IPS-18a (cell line): ENCODE measurements at regions not wholly inside any gene's neighbourhood (a gene's known extent, or its start where the extent isn't known, plus 50 kb on each side); places are given as distances from the start of the nearest gene placed in this dataset.

Experiments
- H3K27ac ChIP-seq: one replicate; pipeline ENCODE4 v1.5.1; 2013; ENCODE audit warnings: low read length
- H3K27me3 ChIP-seq: one replicate; pipeline ENCODE4 v1.6.1; 2013; ENCODE audit warnings: mild to moderate bottlenecking, low read length; ENCODE audit not compliant: control insufficient read depth, insufficient read depth
- H3K36me3 ChIP-seq: one replicate; pipeline ENCODE4 v1.6.1; 2013; ENCODE audit warnings: low read depth, low read length; ENCODE audit not compliant: control insufficient read depth
- H3K4me1 ChIP-seq: one replicate; pipeline ENCODE4 v1.6.1; 2013; ENCODE audit warnings: low read depth, low read length; ENCODE audit not compliant: control insufficient read depth
- H3K4me3 ChIP-seq: one replicate; pipeline ENCODE4 v1.5.1; 2013; ENCODE audit warnings: low read length
- H3K9ac ChIP-seq: one replicate; pipeline ENCODE4 v1.6.1; 2013; ENCODE audit warnings: mild to moderate bottlenecking, low read length, moderate library complexity
- H3K9me3 ChIP-seq: one replicate; pipeline ENCODE4 v1.6.1; 2013; ENCODE audit warnings: low read depth, low read length; ENCODE audit not compliant: control insufficient read depth

- Histone ChIP-seq H3K27ac (no peak overlapping the region), H3K4me1 (peaks cover 8% of the 10 kb centered on the region), H3K36me3 (no peaks in the 10 kb centered on the region), H3K9me3 (no peaks in the 10 kb centered on the region), H3K4me3 (no peak overlapping the region), H3K9ac (no peak overlapping the region), H3K27me3 (no peaks in the 10 kb centered on the region)
Observed at GRCh38 chr15:62740141-62741004, 302.2 kb upstream of the TPM1 start.

- no peak overlapping the region for H3K27ac ChIP-seq
- H3K27me3 ChIP-seq, result no peaks in the 10 kb centered on the region
- no peak overlapping the region for H3K9ac ChIP-seq
- no peak overlapping the region for H3K4me3 ChIP-seq
- no peaks in the 10 kb centered on the region for H3K9me3 ChIP-seq
- H3K4me1 ChIP-seq, result peaks cover 8% of the 10 kb centered on the region
- H3K36me3 ChIP-seq, result no peaks in the 10 kb centered on the region
Observed at GRCh38 chr15:62741106-62741505, 301.4 kb upstream of the TPM1 start.

- no peaks in the 10 kb centered on the region for H3K9me3 ChIP-seq
- peaks cover 8% of the 10 kb centered on the region for H3K4me1 ChIP-seq
- no peak overlapping the region for H3K27ac ChIP-seq
- H3K27me3 ChIP-seq, result no peaks in the 10 kb centered on the region
- no peak overlapping the region for H3K9ac ChIP-seq
- H3K36me3 ChIP-seq, result no peaks in the 10 kb centered on the region
- H3K4me3 ChIP-seq, result no peak overlapping the region
Observed at GRCh38 chr15:62742409-62743171, 300.0 kb upstream of the TPM1 start.

GRCh38 chr15:62745621-62746225, 296.8 kb upstream of the TPM1 start:
- Histone ChIP-seq H3K27me3 (no peaks in the 10 kb centered on the region), H3K27ac (no peak overlapping the region), H3K9me3 (no peaks in the 10 kb centered on the region), H3K36me3 (no peaks in the 10 kb centered on the region), H3K4me1 (peaks cover 27% of the 10 kb centered on the region), H3K9ac (no peak overlapping the region), H3K4me3 (no peak overlapping the region)

DNA sequence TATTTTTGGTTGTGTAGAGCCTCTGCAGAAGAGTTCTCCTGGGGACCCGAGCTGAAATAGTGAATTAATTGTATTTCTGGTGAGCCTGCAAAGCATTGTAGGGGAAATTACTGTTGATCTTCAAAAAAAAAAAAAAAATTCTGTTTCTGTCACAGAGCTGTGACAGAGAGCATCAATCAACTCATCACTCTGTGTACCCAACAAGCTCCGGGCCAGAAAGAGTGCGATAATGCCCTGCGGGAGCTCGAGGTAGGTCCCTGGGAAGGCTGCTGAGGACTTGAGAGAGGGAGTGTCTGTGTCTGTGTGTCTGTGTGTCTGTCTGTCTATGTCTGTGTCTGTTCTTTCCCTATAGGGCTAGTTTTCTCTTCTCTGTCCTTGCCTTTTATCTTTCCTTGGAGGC, 294.4 kb upstream of the TPM1 start:
- Histone ChIP-seq H3K27ac (no peak overlapping the region), H3K9me3 (no peaks in the 10 kb centered on the region), H3K9ac (no peak overlapping the region), H3K27me3 (no peaks in the 10 kb centered on the region), H3K4me1 (peaks cover 19% of the 10 kb centered on the region), H3K4me3 (no peak overlapping the region), H3K36me3 (no peaks in the 10 kb centered on the region)

- Histone ChIP-seq H3K27me3 (no peaks in the 10 kb centered on the region), H3K9me3 (no peaks in the 10 kb centered on the region), H3K27ac (no peak overlapping the region), H3K36me3 (no peaks in the 10 kb centered on the region), H3K4me1 (peaks cover 19% of the 10 kb centered on the region), H3K4me3 (no peak overlapping the region), H3K9ac (no peak overlapping the region)
Observed at GRCh38 chr15:62749036-62749815, 293.3 kb upstream of the TPM1 start.

DNA sequence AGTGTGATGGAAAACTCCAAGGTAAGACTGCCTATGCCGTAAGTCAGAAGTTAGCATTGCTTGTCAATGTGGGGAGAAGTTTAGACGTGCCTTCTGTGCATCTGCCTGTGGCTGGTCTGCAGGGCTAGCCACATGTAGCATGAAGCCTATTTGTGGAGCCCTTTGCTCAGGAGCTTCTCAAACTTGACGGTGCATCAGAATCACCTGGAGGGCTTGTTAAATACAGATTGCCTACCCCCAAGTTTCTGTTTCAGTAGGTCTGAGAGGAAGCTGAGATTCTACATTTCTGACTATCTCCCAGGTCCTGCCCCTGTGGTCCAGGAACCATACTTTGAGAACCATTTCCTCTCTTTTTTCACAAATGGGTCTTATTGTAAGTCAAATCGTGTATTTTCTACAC, 292.1 kb upstream of the TPM1 start:
- H3K27me3 ChIP-seq, result no peaks in the 10 kb centered on the region
- no peak overlapping the region for H3K27ac ChIP-seq
- peaks cover 19% of the 10 kb centered on the region for H3K4me1 ChIP-seq
- no peaks in the 10 kb centered on the region for H3K36me3 ChIP-seq
- no peak overlapping the region for H3K9ac ChIP-seq
- H3K9me3 ChIP-seq, result no peaks in the 10 kb centered on the region
- H3K4me3 ChIP-seq, result no peak overlapping the region

DNA sequence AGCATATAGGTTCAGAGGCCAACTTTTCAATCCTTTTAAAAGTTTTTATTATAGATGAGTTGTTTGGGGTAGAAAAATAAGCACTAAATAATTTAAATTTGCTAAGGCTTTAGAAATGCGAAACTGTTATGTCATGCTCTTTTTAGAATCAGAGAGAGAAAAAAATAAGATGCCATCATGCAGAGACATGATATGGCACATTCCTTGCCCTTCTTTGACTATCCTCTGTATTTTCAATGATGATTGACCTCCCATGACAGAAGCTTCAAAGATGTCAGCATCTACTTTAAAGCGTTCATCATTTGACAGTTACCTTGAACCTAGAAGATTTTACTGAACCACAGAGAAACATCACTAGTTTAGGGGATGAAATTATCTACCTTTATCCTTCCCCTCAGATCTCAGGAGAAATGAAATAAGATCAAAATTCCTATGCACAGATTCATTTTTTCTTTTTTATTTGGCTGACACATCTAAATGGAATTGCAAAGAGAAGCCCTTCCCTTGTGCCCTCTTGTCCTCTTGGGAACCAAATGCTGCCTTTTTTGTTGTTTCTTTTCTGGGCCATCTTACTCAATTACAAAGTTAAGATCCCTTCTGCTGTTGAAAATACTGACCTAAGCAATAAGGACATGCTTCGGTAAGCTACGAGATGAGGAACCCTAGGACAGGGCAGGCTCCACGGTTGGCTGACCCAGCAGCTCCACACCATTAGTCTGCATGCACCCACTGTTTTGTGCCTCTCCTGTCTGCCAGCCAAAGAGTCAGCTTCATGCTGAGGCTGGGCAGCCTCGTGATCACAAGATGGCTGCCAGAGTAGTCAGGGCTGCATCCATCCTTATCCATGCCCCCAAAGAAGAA, 289.7 kb upstream of the TPM1 start:
- Histone ChIP-seq H3K27ac (no peak overlapping the region), H3K36me3 (no peaks in the 10 kb centered on the region), H3K4me3 (no peak overlapping the region), H3K4me1 (peaks cover 33% of the 10 kb centered on the region), H3K9ac (no peak overlapping the region), H3K9me3 (no peaks in the 10 kb centered on the region), H3K27me3 (no peaks in the 10 kb centered on the region)

- no peak overlapping the region for H3K4me3 ChIP-seq
- no peaks in the 10 kb centered on the region for H3K9me3 ChIP-seq
- no peaks in the 10 kb centered on the region for H3K27me3 ChIP-seq
- no peaks in the 10 kb centered on the region for H3K36me3 ChIP-seq
- H3K27ac ChIP-seq, result no peak overlapping the region
- no peak overlapping the region for H3K9ac ChIP-seq
- peaks cover 38% of the 10 kb centered on the region for H3K4me1 ChIP-seq
Observed at GRCh38 chr15:62753518-62754221, 288.9 kb upstream of the TPM1 start.

- no peak overlapping the region for H3K4me3 ChIP-seq
- H3K27me3 ChIP-seq, result no peaks in the 10 kb centered on the region
- H3K36me3 ChIP-seq, result no peaks in the 10 kb centered on the region
- H3K4me1 ChIP-seq, result peaks cover 41% of the 10 kb centered on the region
- no peaks in the 10 kb centered on the region for H3K9me3 ChIP-seq
- H3K9ac ChIP-seq, result no peak overlapping the region
- no peak overlapping the region for H3K27ac ChIP-seq
Observed at GRCh38 chr15:62756326-62756994, 286.1 kb upstream of the TPM1 start.
